Osteocyte (in vitro differentiated cells): ENCODE measurements at regions not wholly inside any gene's neighbourhood (a gene's known extent, or its start where the extent isn't known, plus 50 kb on each side); places are given as distances from the start of the nearest gene placed in this dataset.

ENCODE experiments used
- DNase-seq: peaks from one replicate; pipeline ENCODE4 v3.0.0; 2021; ENCODE audit warnings: mixed read lengths; ENCODE audit not compliant: unreplicated experiment; ENCODE audit errors: extremely low spot score
- H3K27ac Mint-ChIP-seq: one replicate; pipeline ENCODE4 v1.8.0; 2021; ENCODE audit warnings: mild to moderate bottlenecking, mixed read lengths; ENCODE audit not compliant: unreplicated experiment
- H3K27me3 Mint-ChIP-seq: one replicate; pipeline ENCODE4 v1.8.0; 2021; ENCODE audit warnings: mixed read lengths; ENCODE audit not compliant: unreplicated experiment
- H3K36me3 Mint-ChIP-seq: one replicate; pipeline ENCODE4 v1.8.0; 2021; ENCODE audit warnings: mixed read lengths; ENCODE audit not compliant: unreplicated experiment
- H3K4me1 Mint-ChIP-seq: one replicate; pipeline ENCODE4 v1.8.0; 2021; ENCODE audit warnings: mixed read lengths; ENCODE audit not compliant: unreplicated experiment
- H3K4me3 Mint-ChIP-seq: one replicate; pipeline ENCODE4 v1.8.0; 2021; ENCODE audit warnings: mild to moderate bottlenecking, moderate library complexity, mixed read lengths; ENCODE audit not compliant: unreplicated experiment
- H3K9me3 Mint-ChIP-seq: one replicate; pipeline ENCODE4 v1.8.0; 2021; ENCODE audit warnings: mixed read lengths; ENCODE audit not compliant: unreplicated experiment
- CTCF ChIP-seq: fragments of 200-600 bp; sonication (generic); IDR thresholded peaks from 2 replicates; pipeline ENCODE4 v1.5.0; 2021; ENCODE audit warnings: antibody characterized with exemption, mild to moderate bottlenecking, moderate library complexity

GRCh38 chr16:26952411-26952810 lies 114.3 kb upstream of the C16orf82 start:
- TF ChIP-seq CTCF: no peak
- Mint-ChIP-seq H3K4me1 (no peaks in the 10 kb centered on the region), H3K9me3 (no peaks in the 10 kb centered on the region), H3K36me3 (no peaks in the 10 kb centered on the region), H3K27ac (no peak overlapping the region), H3K4me3 (no peak overlapping the region), H3K27me3 (no peaks in the 10 kb centered on the region)
- DNase-seq: no peak

DNA sequence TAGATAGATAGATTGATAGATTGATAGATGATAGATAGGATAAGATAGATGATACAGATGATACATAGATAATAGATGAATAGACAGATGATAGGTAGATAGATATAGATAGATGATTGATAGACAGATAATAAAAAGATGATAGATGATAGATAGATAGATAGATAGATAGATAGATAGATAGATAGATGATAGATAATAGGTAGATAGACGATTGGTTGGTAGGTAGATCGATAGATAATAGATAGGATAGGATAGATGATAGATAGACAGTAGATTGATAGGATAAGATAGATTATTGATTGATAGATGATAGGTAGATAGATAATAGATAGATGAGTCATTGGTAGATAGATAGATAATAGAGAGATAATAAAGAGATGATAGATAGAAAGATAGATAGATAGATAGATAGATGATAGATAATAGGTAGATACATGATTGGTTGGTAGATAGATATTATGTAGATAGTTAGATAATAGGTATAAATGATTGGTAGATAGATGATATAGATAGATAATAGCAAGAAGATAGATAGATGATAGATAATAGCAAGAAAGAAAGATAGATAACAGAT lies 109.4 kb upstream of the C16orf82 start:
- no peak for DNase-seq
- Mint-ChIP-seq H3K9me3 (no peaks in the 10 kb centered on the region), H3K36me3 (no peaks in the 10 kb centered on the region), H3K4me3 (no peak overlapping the region), H3K4me1 (no peaks in the 10 kb centered on the region), H3K27me3 (no peaks in the 10 kb centered on the region), H3K27ac (no peak overlapping the region)
- no peak for TF ChIP-seq CTCF

- no peak for DNase-seq
- no peak for TF ChIP-seq CTCF
- H3K27ac Mint-ChIP-seq: no peak overlapping the region
- H3K36me3 Mint-ChIP-seq: no peaks in the 10 kb centered on the region
- H3K27me3 Mint-ChIP-seq: no peaks in the 10 kb centered on the region
- no peak overlapping the region for H3K4me3 Mint-ChIP-seq
- H3K4me1 Mint-ChIP-seq: no peaks in the 10 kb centered on the region
- H3K9me3 Mint-ChIP-seq: no peaks in the 10 kb centered on the region
Measured at GRCh38 chr16:26959416-26960009, 107.2 kb upstream of the C16orf82 start.

- no peak for DNase-seq
- no peaks in the 10 kb centered on the region for H3K4me1 Mint-ChIP-seq
- H3K9me3 Mint-ChIP-seq: no peaks in the 10 kb centered on the region
- no peaks in the 10 kb centered on the region for H3K27me3 Mint-ChIP-seq
- no peak overlapping the region for H3K27ac Mint-ChIP-seq
- H3K36me3 Mint-ChIP-seq: no peaks in the 10 kb centered on the region
- no peak overlapping the region for H3K4me3 Mint-ChIP-seq
- TF ChIP-seq CTCF: no peak
Measured at GRCh38 chr16:26961459-26961858, 105.3 kb upstream of the C16orf82 start.

- no peaks in the 10 kb centered on the region for H3K9me3 Mint-ChIP-seq
- no peak for DNase-seq
- no peak overlapping the region for H3K27ac Mint-ChIP-seq
- TF ChIP-seq CTCF: no peak
- H3K27me3 Mint-ChIP-seq: no peaks in the 10 kb centered on the region
- no peaks in the 10 kb centered on the region for H3K4me1 Mint-ChIP-seq
- H3K4me3 Mint-ChIP-seq: no peak overlapping the region
- H3K36me3 Mint-ChIP-seq: no peaks in the 10 kb centered on the region
Measured at GRCh38 chr16:26963109-26963508, 103.6 kb upstream of the C16orf82 start.
